HG03520 (cell line): ENCODE measurements at regions not wholly inside any gene's neighbourhood (a gene's known extent, or its start where the extent isn't known, plus 50 kb on each side); places are given as distances from the start of the nearest gene placed in this dataset.

Experiments
- ATAC-seq: cut with Tn5 transposase; IDR thresholded peaks from one replicate; pipeline ENCODE4 v1.9.1; 2021; ENCODE audit warnings: mild to moderate bottlenecking, moderate library complexity; ENCODE audit not compliant: unreplicated experiment

- no peak for ATAC-seq
Measured at GRCh38 chr6:87995461-87995860, 52.2 kb upstream of the SPACA1 start.

GRCh38 chr6:87993356-87993755 is 54.3 kb upstream of the SPACA1 start:
- ATAC-seq: no peak

GRCh38 chr6:87990871-87991270 is 56.8 kb upstream of the SPACA1 start:
- no peak for ATAC-seq

DNA sequence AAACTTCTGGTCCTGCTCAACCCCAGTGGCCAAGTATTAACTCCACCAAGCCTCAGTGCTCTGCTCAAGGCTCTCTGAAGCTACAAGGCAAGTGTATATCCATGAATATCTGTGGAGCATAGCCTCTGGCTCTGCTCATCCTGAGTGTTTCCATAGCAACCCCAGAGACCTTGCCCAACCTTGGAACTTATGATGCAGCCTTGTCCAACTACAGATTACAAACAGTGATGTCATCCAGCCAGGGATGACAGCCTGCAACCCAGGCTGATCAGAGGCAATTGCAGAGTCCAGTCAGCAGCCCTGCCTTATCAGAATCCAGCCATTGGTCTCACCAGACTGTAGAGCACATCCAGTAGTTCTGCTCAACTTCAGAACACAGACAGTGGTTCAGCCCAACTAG is 65.5 kb upstream of the SPACA1 start:
- no peak for ATAC-seq

DNA sequence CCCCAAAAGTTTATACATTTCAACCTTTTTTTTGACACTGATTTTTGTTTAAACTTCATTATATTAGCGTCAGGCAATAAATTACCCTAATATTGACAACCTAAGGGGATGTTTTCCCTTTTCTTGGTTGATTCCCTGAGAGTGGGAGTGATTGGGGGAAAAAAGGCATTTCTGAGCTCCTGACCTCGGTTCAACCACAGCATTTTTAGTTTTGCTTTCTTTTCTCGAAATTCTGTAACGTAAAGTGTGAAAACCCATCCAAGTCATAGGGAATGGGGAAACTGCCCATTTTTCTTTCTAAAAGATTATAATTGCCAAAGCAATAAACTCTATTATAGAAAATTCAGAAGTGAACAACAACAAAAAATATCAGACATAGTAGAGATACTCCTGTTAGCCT is 67.9 kb upstream of the SPACA1 start:
- no peak for ATAC-seq

DNA sequence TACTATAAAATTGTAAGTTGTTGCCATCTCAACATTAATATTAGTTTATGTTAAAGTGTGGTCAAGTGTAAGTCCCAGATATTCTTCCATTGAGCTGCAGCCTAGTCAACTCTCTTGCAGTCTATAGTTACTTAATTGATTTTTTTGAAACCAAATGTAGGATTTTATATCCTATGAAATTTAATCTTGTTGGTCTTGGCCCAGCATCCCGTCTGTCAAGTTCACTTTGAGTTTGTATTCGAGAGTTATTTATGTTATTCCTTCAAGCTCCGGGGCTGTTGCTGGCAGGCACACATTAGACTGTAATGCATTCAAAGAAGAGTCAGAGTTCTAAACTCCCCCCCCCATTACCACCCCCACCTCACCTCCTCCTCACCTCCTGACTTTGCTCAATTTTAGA is 71.0 kb upstream of the SPACA1 start:
- ATAC-seq: no peak

GRCh38 chr6:87975561-87975960 is 72.1 kb upstream of the SPACA1 start:
- ATAC-seq: no peak

- ATAC-seq: no peak
Measured at GRCh38 chr6:87972279-87972678, 75.4 kb upstream of the SPACA1 start.

DNA sequence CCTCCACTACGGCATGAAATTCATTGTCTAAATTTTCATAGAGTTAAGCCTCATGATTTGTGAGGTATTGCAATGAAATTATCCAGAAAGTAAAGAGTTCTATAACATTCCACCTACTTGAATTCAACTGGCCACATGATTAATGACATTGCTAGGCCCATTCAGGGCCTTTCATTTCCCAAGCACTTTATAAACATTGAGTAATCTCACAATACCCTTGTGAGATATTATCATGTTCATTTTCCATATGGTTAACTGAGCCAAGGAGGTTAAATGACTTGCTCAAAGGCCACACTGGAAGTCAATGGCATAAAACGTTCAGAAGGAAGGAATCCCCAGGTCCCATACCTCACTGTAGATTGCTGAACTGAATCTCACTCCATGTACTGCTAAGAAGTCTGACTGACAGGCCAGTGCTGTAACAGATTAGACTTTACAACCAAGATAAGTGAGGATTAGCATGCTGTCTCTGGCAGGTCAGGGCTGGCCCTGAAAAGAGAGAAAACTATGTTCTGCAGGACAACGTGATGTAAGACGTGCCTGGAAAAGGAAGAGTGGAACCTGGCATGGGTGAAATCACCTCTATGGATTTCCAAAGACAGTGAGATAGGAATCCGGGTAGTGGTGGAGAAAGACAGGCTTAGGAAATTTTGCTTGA is 75.9 kb upstream of the SPACA1 start:
- no peak for ATAC-seq

DNA sequence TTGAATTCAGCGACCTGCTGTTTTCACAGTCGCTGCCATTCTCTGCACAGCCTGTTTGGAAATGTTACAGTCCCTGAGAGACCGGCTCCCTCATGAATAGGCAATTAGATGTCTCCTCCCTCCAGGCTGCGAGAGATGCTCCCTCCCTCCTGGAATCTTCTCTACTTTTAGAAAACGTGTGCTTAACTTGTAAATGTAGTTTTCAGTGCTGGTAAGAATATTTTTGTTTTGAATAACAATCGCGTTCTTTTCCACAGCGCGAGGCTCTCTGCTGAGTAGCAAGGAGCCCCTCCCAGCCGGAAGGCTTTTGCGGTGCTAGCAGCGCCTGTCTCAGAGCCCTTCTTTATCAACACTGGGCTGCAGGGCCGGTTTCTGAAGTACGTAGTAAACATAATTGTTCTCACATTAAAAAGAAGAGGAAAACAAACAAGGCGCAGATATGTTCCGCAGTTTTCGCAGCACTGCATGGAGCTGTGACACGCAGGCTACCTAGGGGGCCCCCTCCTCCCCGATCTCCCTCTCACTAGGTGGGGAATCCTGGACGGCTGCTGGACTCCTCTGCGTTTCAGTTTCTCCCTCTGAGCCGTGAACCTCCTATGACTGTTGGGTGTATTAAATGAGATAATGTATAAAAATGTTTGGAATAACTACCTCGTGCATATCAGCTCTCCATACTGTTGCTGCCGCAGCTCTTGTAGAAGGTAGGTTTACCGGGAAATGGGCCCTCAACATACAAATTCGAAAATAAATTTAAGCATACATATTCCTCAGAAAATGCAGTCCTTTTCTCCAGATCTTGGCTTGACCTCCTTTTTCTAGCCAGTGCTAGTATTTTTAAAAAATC is 79.0 kb upstream of the SPACA1 start:
- peak; percentile 56 for ATAC-seq

DNA sequence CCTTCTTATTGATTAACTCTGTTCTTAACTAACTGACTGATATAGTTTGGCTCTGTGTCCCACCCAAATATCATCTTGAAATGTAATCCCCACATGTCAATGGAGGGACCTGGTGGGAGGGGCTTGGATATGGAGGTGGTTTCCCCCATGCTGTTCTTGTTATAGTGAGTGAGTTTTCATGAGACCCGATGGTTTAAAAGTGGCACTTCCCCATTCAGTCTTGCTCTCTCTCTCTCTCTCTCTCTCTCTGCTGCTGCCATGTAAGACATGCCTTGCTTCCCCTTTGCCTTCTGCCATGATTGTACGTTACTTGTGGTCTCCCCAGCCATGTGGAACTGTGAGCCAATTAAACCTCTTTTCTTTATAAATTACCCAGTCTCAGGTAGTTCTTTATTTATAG is 81.8 kb upstream of the SPACA1 start:
- no peak for ATAC-seq

DNA sequence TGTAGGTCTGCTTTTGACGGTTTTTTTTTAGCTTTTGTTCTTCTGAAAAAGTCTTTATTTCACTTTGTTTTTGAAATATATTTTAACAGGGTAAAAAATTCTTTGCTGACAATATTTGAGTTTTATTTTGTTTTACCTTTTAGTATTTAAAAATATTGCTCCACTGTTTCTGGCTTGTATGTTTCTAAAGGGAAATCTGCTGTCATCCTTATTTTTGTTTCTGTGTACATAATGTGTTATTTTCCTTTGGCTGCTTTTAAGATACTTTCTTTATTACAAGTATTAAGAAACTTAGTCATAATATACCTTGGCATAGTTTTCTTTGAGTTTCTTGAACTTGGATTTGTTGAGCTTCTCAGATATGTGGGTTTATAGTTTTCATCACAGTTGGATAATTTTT is 88.6 kb upstream of the SPACA1 start:
- no peak for ATAC-seq

- ATAC-seq: no peak
Measured at GRCh38 chr6:87951751-87952150, 95.9 kb upstream of the SPACA1 start.

GRCh38 chr6:87950614-87951013 is 97.0 kb upstream of the SPACA1 start:
- no peak for ATAC-seq

- no peak for ATAC-seq
Measured at GRCh38 chr6:87949194-87949593, 98.4 kb upstream of the SPACA1 start.

GRCh38 chr6:87946669-87947068 is 101.0 kb upstream of the SPACA1 start:
- ATAC-seq: no peak

- ATAC-seq: no peak
Measured at GRCh38 chr6:87945966-87946365, 101.7 kb upstream of the SPACA1 start.

DNA sequence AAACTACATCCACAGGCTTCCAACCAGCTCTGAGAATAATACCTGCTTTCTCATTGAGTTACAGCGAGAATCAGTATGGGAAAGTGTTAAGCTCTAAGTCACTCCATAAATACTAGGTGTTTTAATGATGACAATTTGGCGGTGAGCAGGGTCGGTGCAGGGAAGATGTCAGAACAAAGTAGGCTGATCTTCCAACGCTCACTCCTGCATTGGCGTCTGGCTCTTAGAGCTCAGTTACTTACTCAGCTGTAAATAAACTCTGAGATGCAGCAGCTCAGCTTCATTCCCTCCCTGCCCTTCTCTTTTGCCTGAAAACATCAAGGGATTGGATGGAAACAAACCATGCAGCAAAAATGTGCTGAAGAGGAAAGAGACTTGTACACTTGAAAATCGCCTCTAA is 102.5 kb upstream of the SPACA1 start:
- ATAC-seq: no peak

DNA sequence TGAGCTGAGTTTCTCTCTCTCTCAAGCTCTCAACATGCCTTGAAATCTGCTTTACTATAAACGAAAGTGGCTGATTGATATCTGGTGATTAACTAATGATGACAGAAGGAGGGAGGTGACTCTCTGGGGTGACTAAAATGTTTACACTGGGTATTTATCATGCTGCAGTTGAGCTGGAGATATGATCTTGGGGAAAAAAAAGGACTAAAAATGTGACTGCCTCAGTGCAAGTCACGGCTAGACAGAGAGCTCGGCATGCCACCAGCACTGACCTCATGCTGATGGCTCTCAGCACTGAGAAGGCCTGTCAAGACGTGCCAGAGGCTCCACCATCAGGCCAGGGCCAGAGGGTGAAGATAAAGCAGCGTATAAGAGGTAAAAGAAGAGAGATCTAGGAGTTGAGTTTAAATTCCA is 103.1 kb upstream of the SPACA1 start:
- ATAC-seq: no peak

GRCh38 chr6:87943191-87943590 is 104.5 kb upstream of the SPACA1 start:
- ATAC-seq: no peak

DNA sequence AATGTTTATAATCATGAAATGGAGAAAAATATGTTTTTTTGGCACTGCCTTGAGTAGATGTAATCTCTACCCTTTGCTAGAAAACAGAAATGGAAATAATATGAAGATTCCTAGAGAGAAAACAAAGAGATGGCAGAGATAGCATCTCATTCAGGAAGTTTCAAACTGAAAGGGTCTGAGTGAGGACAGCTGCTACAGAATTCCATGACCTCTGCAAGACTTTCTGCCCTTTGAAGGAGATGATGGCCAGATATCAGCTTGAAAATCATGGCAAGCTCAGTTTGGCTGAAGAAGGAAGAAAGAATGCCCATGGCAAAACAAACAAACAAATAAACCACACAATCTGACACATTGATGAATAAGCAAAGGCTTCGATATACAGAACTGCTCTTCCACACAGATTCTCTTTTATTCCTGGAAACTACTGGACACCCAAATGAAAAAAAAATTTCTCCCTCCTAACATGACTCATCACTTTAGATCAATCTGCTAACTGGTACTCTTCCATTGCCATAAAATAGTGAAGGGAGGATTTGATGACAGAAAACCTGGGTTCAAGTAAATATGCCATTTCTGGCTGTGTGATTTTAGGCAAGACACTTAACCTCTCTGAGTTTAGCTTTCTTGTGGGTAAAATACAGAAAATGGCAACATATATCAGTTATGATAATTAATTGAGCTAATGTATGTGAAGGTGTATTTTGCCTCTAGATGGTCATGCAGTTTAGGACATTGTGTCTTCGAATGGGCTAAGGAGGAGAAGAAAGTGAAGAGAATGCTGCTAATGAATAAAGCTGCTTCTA is 105.9 kb upstream of the SPACA1 start:
- no peak for ATAC-seq

DNA sequence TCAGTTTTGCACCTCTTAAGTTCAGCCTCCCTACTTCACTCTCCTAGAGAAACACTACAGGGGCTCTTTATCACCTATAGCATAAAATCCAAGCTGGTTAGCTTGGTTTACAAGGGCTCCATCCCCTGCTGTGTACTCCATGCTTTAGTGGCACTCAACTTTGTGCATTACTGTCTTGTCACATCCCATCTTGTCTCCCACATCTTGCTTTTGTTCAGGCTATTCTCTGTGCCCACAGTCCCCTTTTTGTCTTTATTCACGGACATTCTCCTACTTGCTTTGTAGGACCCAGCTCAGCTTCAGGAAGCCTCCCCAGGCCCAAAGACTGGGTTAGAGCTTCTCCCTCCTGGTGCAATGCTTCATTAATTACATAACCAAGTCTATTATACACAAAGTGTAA is 107.9 kb upstream of the SPACA1 start:
- no peak for ATAC-seq
